NT2/D1 (cell line): ENCODE measurements at regions not wholly inside any gene's neighbourhood (a gene's known extent, or its start where the extent isn't known, plus 50 kb on each side); places are given as distances from the start of the nearest gene placed in this dataset.

ENCODE experiments used
- SUZ12 ChIP-seq: IDR thresholded peaks from 2 replicates; pipeline ENCODE4 v1.6.1; 2011; ENCODE audit not compliant: insufficient read length, insufficient read depth; ENCODE audit errors: extremely low read depth
- ZNF274 ChIP-seq: IDR thresholded peaks from 2 replicates; pipeline ENCODE4 v1.6.1; 2011; ENCODE audit warnings: mild to moderate bottlenecking, low read depth, low read length

GRCh38 chr2:56630286-56630685, 446.5 kb downstream of the CCDC85A start:
- TF ChIP-seq SUZ12 (no peak), ZNF274 (no peak)
